ENCODE measurements at regions not wholly inside any gene's neighbourhood (a gene's known extent, or its start where the extent isn't known, plus 50 kb on each side); places are given as distances from the start of the nearest gene placed in this dataset.

GRCh38 chr2:207419331-207419730 is 110.4 kb upstream of the CREB1 start:
- no peaks in the 10 kb centered on the region for H3K36me3 Mint-ChIP-seq (ENCODE audit: insufficient read depth)
- TF ChIP-seq, protein P1, sequence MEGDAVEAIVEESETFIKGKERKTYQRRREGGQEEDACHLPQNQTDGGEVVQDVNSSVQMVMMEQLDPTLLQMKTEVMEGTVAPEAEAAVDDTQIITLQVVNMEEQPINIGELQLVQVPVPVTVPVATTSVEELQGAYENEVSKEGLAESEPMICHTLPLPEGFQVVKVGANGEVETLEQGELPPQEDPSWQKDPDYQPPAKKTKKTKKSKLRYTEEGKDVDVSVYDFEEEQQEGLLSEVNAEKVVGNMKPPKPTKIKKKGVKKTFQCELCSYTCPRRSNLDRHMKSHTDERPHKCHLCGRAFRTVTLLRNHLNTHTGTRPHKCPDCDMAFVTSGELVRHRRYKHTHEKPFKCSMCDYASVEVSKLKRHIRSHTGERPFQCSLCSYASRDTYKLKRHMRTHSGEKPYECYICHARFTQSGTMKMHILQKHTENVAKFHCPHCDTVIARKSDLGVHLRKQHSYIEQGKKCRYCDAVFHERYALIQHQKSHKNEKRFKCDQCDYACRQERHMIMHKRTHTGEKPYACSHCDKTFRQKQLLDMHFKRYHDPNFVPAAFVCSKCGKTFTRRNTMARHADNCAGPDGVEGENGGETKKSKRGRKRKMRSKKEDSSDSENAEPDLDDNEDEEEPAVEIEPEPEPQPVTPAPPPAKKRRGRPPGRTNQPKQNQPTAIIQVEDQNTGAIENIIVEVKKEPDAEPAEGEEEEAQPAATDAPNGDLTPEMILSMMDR (IDR thresholded peaks at IDR 0.05; ENCODE audit: unreplicated experiment) = no peak
- no peak overlapping the region for H3K4me3 Mint-ChIP-seq (ENCODE audit: low read depth)
- no peak overlapping the region for H3K27ac Mint-ChIP-seq
- no peaks in the 10 kb centered on the region for H3K9me3 Mint-ChIP-seq (ENCODE audit: low read depth)
- H3K4me1 Mint-ChIP-seq (ENCODE audit: low read depth) = no peaks in the 10 kb centered on the region
- DNase-seq (ENCODE audit: low spot score, unreplicated experiment) = no peak
- H3K27me3 Mint-ChIP-seq = peaks cover 6% of the 10 kb centered on the region

- Mint-ChIP-seq H3K27ac (no peak overlapping the region), H3K27me3 (peaks cover 6% of the 10 kb centered on the region), H3K4me3 (ENCODE audit: low read depth) (no peak overlapping the region), H3K4me1 (ENCODE audit: low read depth) (no peaks in the 10 kb centered on the region), H3K36me3 (ENCODE audit: insufficient read depth) (no peaks in the 10 kb centered on the region), H3K9me3 (ENCODE audit: low read depth) (peaks cover 3% of the 10 kb centered on the region)
- DNase-seq (ENCODE audit: low spot score, unreplicated experiment) = no peak
- TF ChIP-seq, protein P1 (IDR thresholded peaks at IDR 0.05; ENCODE audit: unreplicated experiment) = no peak
Measured at GRCh38 chr2:207421671-207422070, 108.1 kb upstream of the CREB1 start.

GRCh38 chr2:207422380-207422779 is 107.4 kb upstream of the CREB1 start:
- TF ChIP-seq, protein P1 (IDR thresholded peaks at IDR 0.05; ENCODE audit: unreplicated experiment) = no peak
- DNase-seq (ENCODE audit: low spot score, unreplicated experiment) = no peak
- Mint-ChIP-seq H3K27ac (no peak overlapping the region), H3K4me1 (ENCODE audit: low read depth) (no peaks in the 10 kb centered on the region), H3K27me3 (peaks cover 6% of the 10 kb centered on the region), H3K4me3 (ENCODE audit: low read depth) (no peak overlapping the region), H3K9me3 (ENCODE audit: low read depth) (peaks cover 3% of the 10 kb centered on the region), H3K36me3 (ENCODE audit: insufficient read depth) (no peaks in the 10 kb centered on the region)

GRCh38 chr2:207423886-207424285 is 105.9 kb upstream of the CREB1 start:
- no peak for DNase-seq (ENCODE audit: low spot score, unreplicated experiment)
- Mint-ChIP-seq H3K27ac (no peak overlapping the region), H3K27me3 (no peaks in the 10 kb centered on the region), H3K4me3 (ENCODE audit: low read depth) (no peak overlapping the region), H3K9me3 (ENCODE audit: low read depth) (peaks cover 3% of the 10 kb centered on the region), H3K36me3 (ENCODE audit: insufficient read depth) (no peaks in the 10 kb centered on the region), H3K4me1 (ENCODE audit: low read depth) (no peaks in the 10 kb centered on the region)
- TF ChIP-seq, protein P1 (IDR thresholded peaks at IDR 0.05; ENCODE audit: unreplicated experiment) = no peak

- no peaks in the 10 kb centered on the region for H3K27me3 Mint-ChIP-seq
- H3K9me3 Mint-ChIP-seq (ENCODE audit: low read depth) = peaks cover 3% of the 10 kb centered on the region
- TF ChIP-seq, protein P1 (IDR thresholded peaks at IDR 0.05; ENCODE audit: unreplicated experiment) = no peak
- no peak overlapping the region for H3K4me3 Mint-ChIP-seq (ENCODE audit: low read depth)
- H3K36me3 Mint-ChIP-seq (ENCODE audit: insufficient read depth) = no peaks in the 10 kb centered on the region
- DNase-seq (ENCODE audit: low spot score, unreplicated experiment) = no peak
- H3K4me1 Mint-ChIP-seq (ENCODE audit: low read depth) = no peaks in the 10 kb centered on the region
- no peak overlapping the region for H3K27ac Mint-ChIP-seq
Measured at GRCh38 chr2:207427986-207428385, 101.8 kb upstream of the CREB1 start.
